Heart right ventricle (tissue), 16 donors: ENCODE measurements at regions not wholly inside any gene's neighbourhood (a gene's known extent, or its start where the extent isn't known, plus 50 kb on each side); places are given as distances from the start of the nearest gene placed in this dataset.
"Not testable (repeated sequence)": the region's sequence is repeated elsewhere in the genome, so short reads cannot be mapped to it uniquely, and the experiment has no call there.

ENCODE experiments used
- ATAC-seq, 8 donors: fragments of 200-7000 bp; cut with Tn5 transposase; one replicate each; pipeline ENCODE4 v1.9.1; 2020; ENCODE audit warnings: mild to moderate bottlenecking in 8 of 8, moderate library complexity in 8 of 8, moderate number of reproducible peaks in 1 of 8
- DNase-seq, 2 donors: peaks; one replicate each; pipeline ENCODE4 v3.0.0-alpha.2; 2020
- H3K27ac ChIP-seq, 10 donors: fragments of 200-600 bp; sonication (generic) in 2 of 10; one replicate each; pipeline versions ENCODE4 v1.5.0 to v1.8.0; 2020 to 2022; ENCODE audit warnings: mild to moderate bottlenecking in 3 of 10
- H3K27me3 ChIP-seq, 7 donors: fragments of 200-600 bp; one replicate each; pipeline ENCODE4 v1.8.0; 2021 to 2022; ENCODE audit warnings: mild to moderate bottlenecking in 2 of 7
- H3K36me3 ChIP-seq, 9 donors: fragments of 200-600 bp; sonication (generic) in 1 of 9; one replicate each; pipeline versions ENCODE4 v1.5.0 to v1.8.0; 2020 to 2022; ENCODE audit warnings: mild to moderate bottlenecking in 2 of 9
- H3K4me1 ChIP-seq, 9 donors: fragments of 200-600 bp; sonication (generic) in 1 of 9; one replicate each; pipeline versions ENCODE4 v1.5.0 to v1.8.0; 2020 to 2022; ENCODE audit warnings: mild to moderate bottlenecking in 4 of 9
- H3K4me3 ChIP-seq, 10 donors: fragments of 200-600 bp; sonication (generic) in 2 of 10; one replicate each; pipeline versions ENCODE4 v1.5.0 to v1.8.0; 2020 to 2022; ENCODE audit warnings: mild to moderate bottlenecking in 7 of 10, moderate library complexity in 2 of 10
- H3K9me3 ChIP-seq, 11 donors: fragments of 200-600 bp in 10 of 11; sonication (generic) in 2 of 11; one replicate each; pipeline versions ENCODE4 v1.5.0 to v1.8.0; 2013 to 2022; ENCODE audit warnings: mild to moderate bottlenecking in 2 of 11, control low read depth in 1 of 11, moderate library complexity in 1 of 11
- CTCF ChIP-seq, 9 donors: fragments of 200-600 bp; sonication (generic) in 2 of 9; IDR thresholded peaks; one replicate each; pipeline versions ENCODE4 v1.5.0 to v1.8.0; 2021 to 2022; ENCODE audit warnings: antibody characterized with exemption in 9 of 9, mild to moderate bottlenecking in 5 of 9, moderate library complexity in 1 of 9
- WGBS, 2 donors: extraction: QIAGEN DNeasy Blood & Tissue Kit; methylation state at CpG; one replicate each; pipeline ENCODE4 v1.1.7; 2013; ENCODE audit warnings: inconsistent platforms in 1 of 2; 5-methylcytosine and 5-hydroxymethylcytosine counted together
- intact Hi-C, 10 donors: fragments of 100-400 bp; cut with DNase I; formaldehyde crosslinking; loops; one replicate each; pipeline versions ENCODE4 v1.11.1 to v1.14.2; 2022
- donor health status: Arrhythmogenic right ventricular cardiomyopathy.
- donor health status: ischemic (EF 13 %, LVEDD 7.1; RV severe dilation, severe dysfunction).
- donor health status: healthy with polysubstance abuse.
- donor health status: DM: no; HTN: yes; CAD: no.
- donor health status: DM: no; HTN: no; CAD: no.
- donor health status: ischemic (EF 25% LVEDD 6.9; RV normal size, moderate dysfunction).
- donor health status: ischemic (EF 25% LVEDD 5.7; RV mildly dilated, moderate dysfunction).
- donor health status: healthy.
- donor health status: DM: yes; HTN: yes; CAD: no.
- donor health status: Ischemic cardiomyopathy.
- donor health status: ischemic (EF 35%, LVEDD 5.7; RV mildly dilated, moderate dysfunction).
- donor health status: nonischemic (EF 11% LVEDD 7.7; RV severe dilation, severe dysfunction).
- donor health status: DM: yes; HTN: yes; CAD: no.
- donor health status: PGD.
- donor health status: ischemic (EF 29% LVEDD 5.4; RV normal size, mild dysfunction).
- donor health status: nonischemic (EF 23%, LVEDD 6.1; RV moderate dilation, normal function).

- peaks cover 0 to 34% (median 6%) of the 10 kb centered on the region in 7 donors for H3K27me3 ChIP-seq
- H3K4me3 ChIP-seq = no peak overlapping the region
- no peak overlapping the region for H3K27ac ChIP-seq
- no peak for TF ChIP-seq CTCF (IDR thresholded peaks at IDR 0.05)
- ATAC-seq (no peak), DNase-seq (no peak)
- H3K4me1 ChIP-seq = no peaks in the 10 kb centered on the region
- intact Hi-C loops = no loop called here
- no peaks in the 10 kb centered on the region for H3K9me3 ChIP-seq
- H3K36me3 ChIP-seq = no peaks in the 10 kb centered on the region
- WGBS, 2 donors = 79 to 81% methylated on average over 5 of the region's 5 CpGs
These were observed 75.5 kb upstream of the GPRC5B start for GRCh38 chr16:19960183-19960582.

- DNase-seq = no peak
- Histone ChIP-seq H3K27ac (no peak overlapping the region), H3K36me3 (no peaks in the 10 kb centered on the region), H3K27me3 (peaks cover 0 to 38% (median 6%) of the 10 kb centered on the region in 7 donors), H3K4me1 (no peaks in the 10 kb centered on the region), H3K9me3 (no peaks in the 10 kb centered on the region), H3K4me3 (no peak overlapping the region)
- ATAC-seq = no peak
- WGBS, 2 donors = 74 to 76% methylated on average over 5 of the region's 5 CpGs
- intact Hi-C loops = no loop called here
- TF ChIP-seq CTCF (IDR thresholded peaks at IDR 0.05) = no peak
These were observed 75.1 kb upstream of the GPRC5B start for GRCh38 chr16:19959736-19960135.

GRCh38 chr16:19955896-19956295, 71.2 kb upstream of the GPRC5B start:
- H3K27ac ChIP-seq, DNase-seq, ATAC-seq, H3K4me1 ChIP-seq, H3K9me3 ChIP-seq, H3K36me3 ChIP-seq, H3K4me3 ChIP-seq: not testable (repeated sequence)
- intact Hi-C loops = loop anchor here in 2 of 10 donors (1.0 kb wide), 1 partner anchor 23 kb away; no protein-coding TSS in a partner anchor
- peaks cover 0 to 58% (median 23%) of the 10 kb centered on the region in 7 donors for H3K27me3 ChIP-seq
- 91 to 96% methylated on average over 3 of the region's 3 CpGs for WGBS, 2 donors

GRCh38 chr16:19955084-19955483, 70.4 kb upstream of the GPRC5B start:
- H3K27ac ChIP-seq, H3K9me3 ChIP-seq, DNase-seq, ATAC-seq, intact Hi-C loops, H3K36me3 ChIP-seq, H3K4me3 ChIP-seq, H3K4me1 ChIP-seq: not testable (repeated sequence)
- WGBS, 2 donors = 60 to 62% methylated on average over 3 of the region's 3 CpGs
- H3K27me3 ChIP-seq = peaks cover 0 to 58% (median 21%) of the 10 kb centered on the region in 7 donors

- no peaks in the 10 kb centered on the region for H3K4me1 ChIP-seq
- 27 to 33% methylated on average over 8 of the region's 8 CpGs for WGBS, 2 donors
- no peak overlapping the region for H3K4me3 ChIP-seq
- no peak overlapping the region for H3K27ac ChIP-seq
- DNase-seq (no peak), ATAC-seq (no peak)
- H3K36me3 ChIP-seq = no peaks in the 10 kb centered on the region
- H3K27me3 ChIP-seq = peaks cover 0 to 46% (median 21%) of the 10 kb centered on the region in 7 donors
- intact Hi-C loops = no loop called here
- H3K9me3 ChIP-seq = no peaks in the 10 kb centered on the region
- TF ChIP-seq CTCF (IDR thresholded peaks at IDR 0.05) = no peak
These were observed 63.8 kb upstream of the GPRC5B start for GRCh38 chr16:19948186-19949104.
